Epithelial cell of esophagus (primary cell): ENCODE measurements at regions not wholly inside any gene's neighbourhood (a gene's known extent, or its start where the extent isn't known, plus 50 kb on each side); places are given as distances from the start of the nearest gene placed in this dataset.

Source experiments
- DNase-seq: peaks from one replicate; pipeline ENCODE4 v3.0.0; 2010; ENCODE audit warnings: low read depth
- H3K4me3 ChIP-seq: 2 replicates; pipeline ENCODE4 v1.5.1; 2011; ENCODE audit warnings: mild to moderate bottlenecking, low read length, control low read depth
- TF ChIP-seq, protein P1 (sequence below): IDR thresholded peaks from 2 replicates; pipeline ENCODE4 v1.5.1; 2011; ENCODE audit warnings: low read depth, mild to moderate bottlenecking, low read length, control low read depth, inconsistent platforms; ENCODE audit not compliant: insufficient read depth; ENCODE audit errors: missing control alignments

DNA sequence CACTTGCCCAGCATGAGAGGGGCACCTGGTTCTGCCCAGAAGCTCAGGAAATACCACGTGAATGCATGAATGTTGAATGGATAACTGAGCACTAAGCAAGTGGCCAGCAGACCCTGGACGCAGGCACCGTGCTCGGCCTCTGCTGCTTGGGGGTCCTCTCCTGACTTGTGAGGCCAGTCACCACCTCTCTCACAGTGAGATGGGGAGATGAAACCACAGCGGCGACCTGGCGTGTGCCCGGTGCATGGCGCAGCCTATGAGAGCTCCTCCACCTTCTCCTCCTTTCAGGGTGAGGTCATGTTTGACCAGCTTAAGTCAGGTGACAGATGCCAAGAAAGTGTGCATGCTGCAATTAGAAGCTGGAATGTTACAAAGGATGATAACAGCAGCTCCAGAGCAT lies 75.5 kb downstream of the HMX1 start:
- no peak for DNase-seq
- TF ChIP-seq, protein P1, sequence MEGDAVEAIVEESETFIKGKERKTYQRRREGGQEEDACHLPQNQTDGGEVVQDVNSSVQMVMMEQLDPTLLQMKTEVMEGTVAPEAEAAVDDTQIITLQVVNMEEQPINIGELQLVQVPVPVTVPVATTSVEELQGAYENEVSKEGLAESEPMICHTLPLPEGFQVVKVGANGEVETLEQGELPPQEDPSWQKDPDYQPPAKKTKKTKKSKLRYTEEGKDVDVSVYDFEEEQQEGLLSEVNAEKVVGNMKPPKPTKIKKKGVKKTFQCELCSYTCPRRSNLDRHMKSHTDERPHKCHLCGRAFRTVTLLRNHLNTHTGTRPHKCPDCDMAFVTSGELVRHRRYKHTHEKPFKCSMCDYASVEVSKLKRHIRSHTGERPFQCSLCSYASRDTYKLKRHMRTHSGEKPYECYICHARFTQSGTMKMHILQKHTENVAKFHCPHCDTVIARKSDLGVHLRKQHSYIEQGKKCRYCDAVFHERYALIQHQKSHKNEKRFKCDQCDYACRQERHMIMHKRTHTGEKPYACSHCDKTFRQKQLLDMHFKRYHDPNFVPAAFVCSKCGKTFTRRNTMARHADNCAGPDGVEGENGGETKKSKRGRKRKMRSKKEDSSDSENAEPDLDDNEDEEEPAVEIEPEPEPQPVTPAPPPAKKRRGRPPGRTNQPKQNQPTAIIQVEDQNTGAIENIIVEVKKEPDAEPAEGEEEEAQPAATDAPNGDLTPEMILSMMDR, result no peak
- H3K4me3 ChIP-seq, result no peak overlapping the region

DNA sequence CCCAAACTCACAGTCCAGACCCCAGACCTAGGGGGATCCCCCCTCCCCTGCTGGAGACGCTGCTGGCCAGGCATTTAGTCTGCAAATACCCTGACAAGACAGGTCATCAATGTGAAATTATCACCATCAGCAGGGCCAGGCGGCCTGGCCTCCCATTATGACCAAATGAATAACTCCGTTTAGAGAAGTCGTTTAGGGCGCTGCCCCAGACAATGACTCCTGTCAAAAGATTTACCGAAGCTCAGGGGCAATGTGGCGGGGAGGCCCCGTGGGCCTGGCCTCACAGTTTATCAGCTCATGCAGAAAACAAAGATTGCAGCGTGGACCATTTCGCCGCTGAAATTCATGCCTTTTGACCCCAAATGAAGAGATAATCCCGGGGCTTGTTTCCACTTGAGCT lies 76.5 kb downstream of the HMX1 start:
- TF ChIP-seq, protein P1, result no peak
- no peak overlapping the region for H3K4me3 ChIP-seq
- no peak for DNase-seq

DNA sequence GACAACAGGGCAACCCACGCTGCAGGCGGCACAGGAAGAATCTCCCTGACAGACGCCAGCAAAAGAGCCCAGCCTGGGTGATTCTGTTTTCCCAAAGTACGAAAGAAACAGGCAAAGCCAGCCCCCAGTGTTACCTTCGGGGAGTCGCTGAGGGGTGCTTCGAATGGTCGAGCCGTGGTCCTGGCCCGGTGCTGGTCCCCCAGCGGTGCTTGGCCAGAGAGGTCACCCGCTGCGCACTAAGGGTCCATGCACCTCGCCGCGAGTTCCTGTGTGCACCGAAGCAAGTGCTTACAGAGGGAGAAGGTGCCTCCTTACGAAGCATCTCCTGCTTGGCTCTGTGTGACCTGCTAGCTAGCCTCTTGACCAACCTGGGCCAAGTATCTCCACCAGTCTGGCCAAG lies 77.1 kb downstream of the HMX1 start:
- TF ChIP-seq, protein P1, result no peak
- DNase-seq, result no peak
- H3K4me3 ChIP-seq, result no peak overlapping the region

DNA sequence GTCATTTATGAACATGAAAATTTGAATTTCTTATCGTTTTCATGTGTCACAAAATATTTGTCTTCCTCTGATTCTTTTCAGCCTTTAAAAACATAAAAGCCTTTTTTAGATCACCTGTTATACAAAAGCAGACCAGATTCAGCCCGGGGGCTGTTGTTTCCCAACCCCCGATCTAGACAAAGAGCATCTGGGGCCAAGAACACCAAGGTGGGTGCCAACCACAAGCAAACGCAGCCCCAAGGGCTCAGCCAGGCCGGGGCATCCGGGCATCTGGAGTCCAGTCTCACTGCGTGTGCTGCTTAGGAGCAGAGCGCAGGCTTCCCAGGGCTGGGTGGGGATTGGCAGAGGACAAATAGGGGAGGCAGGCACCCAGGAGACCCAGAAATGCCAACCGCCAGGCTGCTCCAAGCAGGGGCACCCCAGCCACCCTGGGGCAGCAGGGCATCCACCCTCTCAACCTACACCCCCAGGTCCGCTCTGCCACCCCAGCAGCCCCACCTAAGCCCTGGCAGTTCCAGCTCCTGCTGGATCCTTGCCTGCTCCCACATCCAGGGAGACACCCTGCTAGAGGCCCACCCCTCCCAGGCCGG lies 78.0 kb downstream of the HMX1 start:
- TF ChIP-seq, protein P1, result no peak
- H3K4me3 ChIP-seq, result no peak overlapping the region
- no peak for DNase-seq

DNA sequence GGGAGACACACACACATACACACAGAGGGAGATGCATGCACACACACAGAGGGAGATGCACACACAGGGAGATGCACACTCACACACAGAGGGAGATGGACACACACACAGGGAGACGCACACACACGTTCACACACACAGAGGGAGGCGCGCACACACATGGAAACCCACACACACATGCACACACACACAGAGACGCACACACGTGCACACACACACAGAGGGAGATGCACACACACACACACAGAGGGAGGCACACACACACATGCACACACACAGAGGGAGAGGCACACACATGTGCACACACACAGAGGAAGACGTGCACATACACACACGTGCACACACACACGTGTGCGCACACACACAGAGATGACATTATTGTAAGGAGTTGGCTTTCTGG lies 79.1 kb downstream of the HMX1 start:
- TF ChIP-seq, protein P1, result no peak
- DNase-seq, result no peak
- H3K4me3 ChIP-seq, result no peak overlapping the region

DNA sequence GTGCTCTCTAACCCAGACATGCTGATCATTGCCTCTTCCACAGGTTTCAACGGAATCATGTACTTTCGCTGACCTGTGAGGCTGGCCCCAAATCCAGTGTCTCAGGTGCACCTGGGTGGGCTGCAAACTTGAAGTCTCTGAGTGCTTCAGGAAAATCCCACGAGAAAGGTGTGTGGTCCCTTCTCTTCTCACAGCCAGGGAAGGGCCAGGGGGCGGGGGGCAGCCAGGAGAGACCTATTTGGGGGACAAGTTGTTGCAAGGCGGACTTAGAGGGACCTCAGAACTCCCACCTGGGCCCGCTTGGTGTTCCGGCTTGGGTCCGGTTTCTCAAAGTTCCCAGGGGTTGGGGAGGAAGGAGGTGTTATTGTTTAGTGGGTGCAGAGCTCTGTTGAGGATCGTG lies 80.0 kb downstream of the HMX1 start:
- DNase-seq, result no peak
- H3K4me3 ChIP-seq, result no peak overlapping the region
- TF ChIP-seq, protein P1, result no peak

DNA sequence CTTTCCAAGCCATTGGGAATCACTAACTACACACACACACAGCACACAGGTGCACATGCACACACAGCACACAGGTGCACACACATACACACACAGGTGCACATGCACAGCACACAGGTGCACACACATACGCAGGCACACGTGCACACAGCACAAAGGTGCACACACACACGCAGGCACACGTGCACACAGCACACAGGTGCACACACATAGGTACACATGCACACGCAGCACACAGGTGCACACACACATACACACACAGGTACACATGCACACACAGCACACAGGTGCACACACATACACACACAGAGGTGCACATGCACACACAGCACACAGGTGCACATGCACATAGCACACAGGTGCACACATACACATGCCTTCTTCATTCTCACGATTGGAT lies 80.9 kb downstream of the HMX1 start:
- TF ChIP-seq, protein P1, result no peak
- no peak for DNase-seq
- no peak overlapping the region for H3K4me3 ChIP-seq
